GM06990 (cell line): ENCODE measurements at regions not wholly inside any gene's neighbourhood (a gene's known extent, or its start where the extent isn't known, plus 50 kb on each side); places are given as distances from the start of the nearest gene placed in this dataset.

ENCODE experiments used
- DNase-seq: peaks from one replicate; pipeline ENCODE4 v3.0.0-alpha.2; 2011; ENCODE audit not compliant: insufficient read length; ENCODE audit errors: extremely low read depth
- H3K27me3 ChIP-seq: replicated peaks from 2 replicates; pipeline ENCODE4 v1.6.0; 2011; ENCODE audit warnings: low read length; ENCODE audit not compliant: control insufficient read depth, insufficient read depth
- H3K36me3 ChIP-seq: 2 replicates; pipeline ENCODE4 v1.5.1; 2011; ENCODE audit warnings: low read length; ENCODE audit not compliant: control insufficient read depth, insufficient read depth
- H3K4me3 ChIP-seq: replicated peaks from 2 replicates; pipeline ENCODE4 v1.5.1; 2011; ENCODE audit warnings: low read depth, mild to moderate bottlenecking, control low read depth, low read length
- TF ChIP-seq, protein P1 (sequence below): IDR thresholded peaks from 2 replicates; pipeline ENCODE4 v1.5.1; 2011; ENCODE audit warnings: low read length, control low read depth, mild to moderate bottlenecking, inconsistent platforms; ENCODE audit not compliant: insufficient read depth, poor library complexity, severe bottlenecking

DNA sequence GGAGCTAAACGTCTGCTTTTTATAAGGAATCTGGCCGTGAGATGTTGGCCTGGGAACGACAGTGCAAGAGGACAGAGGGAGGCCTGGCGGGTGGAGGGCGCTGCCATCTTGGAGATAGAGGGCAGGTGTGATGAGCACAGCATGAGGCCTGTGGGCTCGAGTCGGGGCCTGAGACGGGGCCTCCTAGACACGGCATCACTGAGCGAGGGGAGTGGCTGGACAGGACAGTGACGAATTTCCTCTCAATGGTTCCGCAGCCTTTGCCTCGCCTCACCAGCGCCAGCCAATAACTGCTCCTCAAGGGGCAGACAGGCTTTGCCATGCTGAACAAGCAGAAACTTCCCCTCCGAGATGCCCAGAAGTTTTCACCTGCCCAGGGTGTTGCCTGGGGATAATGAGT is 376.7 kb downstream of the THBS2 start:
- Histone ChIP-seq H3K27me3 (no peaks in the 10 kb centered on the region), H3K36me3 (no peaks in the 10 kb centered on the region), H3K4me3 (no peak overlapping the region)
- TF ChIP-seq, protein P1, sequence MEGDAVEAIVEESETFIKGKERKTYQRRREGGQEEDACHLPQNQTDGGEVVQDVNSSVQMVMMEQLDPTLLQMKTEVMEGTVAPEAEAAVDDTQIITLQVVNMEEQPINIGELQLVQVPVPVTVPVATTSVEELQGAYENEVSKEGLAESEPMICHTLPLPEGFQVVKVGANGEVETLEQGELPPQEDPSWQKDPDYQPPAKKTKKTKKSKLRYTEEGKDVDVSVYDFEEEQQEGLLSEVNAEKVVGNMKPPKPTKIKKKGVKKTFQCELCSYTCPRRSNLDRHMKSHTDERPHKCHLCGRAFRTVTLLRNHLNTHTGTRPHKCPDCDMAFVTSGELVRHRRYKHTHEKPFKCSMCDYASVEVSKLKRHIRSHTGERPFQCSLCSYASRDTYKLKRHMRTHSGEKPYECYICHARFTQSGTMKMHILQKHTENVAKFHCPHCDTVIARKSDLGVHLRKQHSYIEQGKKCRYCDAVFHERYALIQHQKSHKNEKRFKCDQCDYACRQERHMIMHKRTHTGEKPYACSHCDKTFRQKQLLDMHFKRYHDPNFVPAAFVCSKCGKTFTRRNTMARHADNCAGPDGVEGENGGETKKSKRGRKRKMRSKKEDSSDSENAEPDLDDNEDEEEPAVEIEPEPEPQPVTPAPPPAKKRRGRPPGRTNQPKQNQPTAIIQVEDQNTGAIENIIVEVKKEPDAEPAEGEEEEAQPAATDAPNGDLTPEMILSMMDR: no peak
- no peak for DNase-seq

DNA sequence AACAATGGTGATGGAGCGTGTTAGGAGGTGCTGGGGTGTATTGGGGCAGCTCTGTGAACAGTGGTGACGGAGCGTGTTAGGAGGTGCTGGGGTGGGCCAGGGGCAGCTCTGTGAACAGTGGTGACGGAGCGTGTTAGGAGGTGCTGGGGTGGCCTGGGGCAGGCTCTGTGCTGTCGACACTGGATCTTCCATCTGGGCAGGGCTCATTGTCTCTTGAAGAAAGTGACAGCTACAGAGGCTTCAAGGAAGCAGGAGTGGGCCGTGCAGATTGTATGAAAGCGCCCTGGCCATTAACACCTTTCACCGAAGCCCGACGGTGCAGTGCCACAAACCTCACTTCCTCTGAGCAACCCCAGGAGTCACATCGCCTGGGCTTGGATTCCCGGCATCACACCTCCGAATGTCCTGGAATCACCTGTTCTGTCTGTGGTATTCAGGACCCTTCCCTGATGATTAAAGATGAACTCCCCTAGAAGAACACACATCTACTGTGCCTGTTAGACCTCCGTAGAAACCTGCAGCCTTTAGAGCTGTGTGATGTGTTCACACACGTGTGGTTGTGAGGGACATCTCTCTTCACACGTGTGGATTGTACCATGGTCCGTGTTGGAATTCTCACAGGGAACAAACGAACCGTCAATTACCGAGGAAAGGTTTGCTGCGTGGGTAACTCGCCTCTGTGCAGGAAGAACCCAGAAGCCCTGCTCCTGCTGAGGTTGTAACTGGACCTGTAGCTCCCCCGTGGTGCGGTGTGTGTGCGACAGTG is 377.7 kb downstream of the THBS2 start:
- no peaks in the 10 kb centered on the region for H3K27me3 ChIP-seq

DNA sequence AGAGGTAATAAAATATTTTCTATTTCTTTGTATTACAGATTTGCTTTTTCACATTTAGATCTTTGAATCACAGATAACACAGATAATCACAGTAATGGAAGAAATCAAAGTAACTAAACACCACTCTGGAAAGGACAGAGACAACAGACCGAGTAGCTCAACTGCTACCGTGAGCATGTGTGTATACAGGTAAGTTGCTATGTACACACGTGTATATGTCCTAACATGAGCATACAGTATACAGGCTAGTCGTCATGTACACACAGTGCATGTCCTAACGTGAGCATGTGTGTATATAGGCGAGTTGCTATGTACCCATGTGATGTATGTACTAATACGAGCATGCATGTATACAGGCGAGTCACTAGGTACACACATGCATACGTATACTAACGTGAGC is 379.0 kb downstream of the THBS2 start:
- no peaks in the 10 kb centered on the region for H3K36me3 ChIP-seq
- H3K4me3 ChIP-seq: no peak overlapping the region
- TF ChIP-seq, protein P1: no peak
- DNase-seq: no peak
- H3K27me3 ChIP-seq: no peaks in the 10 kb centered on the region

More for the DNA sequence above, 377.7 kb downstream of the THBS2 start:
- Histone ChIP-seq H3K36me3 (no peaks in the 10 kb centered on the region), H3K4me3 (no peak overlapping the region)
- TF ChIP-seq, protein P1: no peak
- no peak for DNase-seq

DNA sequence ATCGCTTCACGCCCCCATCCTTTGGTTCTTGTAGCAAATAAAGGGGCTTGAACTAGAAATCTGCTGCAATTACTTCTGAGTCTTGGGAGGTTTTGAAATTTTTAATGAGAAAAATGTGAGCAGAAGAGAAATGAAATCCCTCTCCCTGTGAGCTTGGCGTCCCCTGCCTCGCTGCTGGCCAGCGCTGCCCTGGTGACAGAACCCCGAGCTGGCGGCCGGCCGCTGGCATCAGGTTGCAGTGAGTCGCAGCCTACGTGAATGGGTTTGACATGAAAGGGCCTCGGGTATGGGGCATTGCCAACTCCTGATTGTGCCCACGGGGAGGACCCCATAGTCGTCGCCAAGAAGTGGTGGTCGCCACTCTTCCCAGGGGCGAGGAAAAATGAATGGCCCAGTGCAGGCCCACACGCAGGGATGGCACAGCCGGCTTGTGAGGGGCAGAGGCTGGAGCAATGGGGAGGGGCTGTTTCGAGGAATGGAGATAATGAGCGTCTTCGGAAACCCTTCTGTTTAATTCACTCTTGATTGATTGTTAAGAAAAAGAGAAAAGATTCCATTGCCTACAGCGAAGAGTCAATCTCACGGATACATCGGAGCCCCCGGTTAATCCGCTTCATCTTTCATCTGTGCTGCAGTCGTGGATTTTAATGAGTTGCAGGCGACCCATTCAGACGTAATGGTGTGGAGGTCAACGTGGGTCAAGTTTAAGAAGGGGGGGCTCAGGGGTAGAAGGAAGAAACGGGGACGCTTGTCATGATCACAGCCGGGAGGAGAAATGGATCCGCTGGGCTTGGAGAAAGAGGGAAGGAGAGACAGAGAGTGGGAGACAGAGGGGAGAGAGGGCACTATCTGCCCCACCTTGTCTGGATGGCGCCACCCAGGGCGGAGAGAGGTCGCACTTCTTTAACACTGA is 380.1 kb downstream of the THBS2 start:
- no peak for DNase-seq
- H3K27me3 ChIP-seq: no peaks in the 10 kb centered on the region

DNA sequence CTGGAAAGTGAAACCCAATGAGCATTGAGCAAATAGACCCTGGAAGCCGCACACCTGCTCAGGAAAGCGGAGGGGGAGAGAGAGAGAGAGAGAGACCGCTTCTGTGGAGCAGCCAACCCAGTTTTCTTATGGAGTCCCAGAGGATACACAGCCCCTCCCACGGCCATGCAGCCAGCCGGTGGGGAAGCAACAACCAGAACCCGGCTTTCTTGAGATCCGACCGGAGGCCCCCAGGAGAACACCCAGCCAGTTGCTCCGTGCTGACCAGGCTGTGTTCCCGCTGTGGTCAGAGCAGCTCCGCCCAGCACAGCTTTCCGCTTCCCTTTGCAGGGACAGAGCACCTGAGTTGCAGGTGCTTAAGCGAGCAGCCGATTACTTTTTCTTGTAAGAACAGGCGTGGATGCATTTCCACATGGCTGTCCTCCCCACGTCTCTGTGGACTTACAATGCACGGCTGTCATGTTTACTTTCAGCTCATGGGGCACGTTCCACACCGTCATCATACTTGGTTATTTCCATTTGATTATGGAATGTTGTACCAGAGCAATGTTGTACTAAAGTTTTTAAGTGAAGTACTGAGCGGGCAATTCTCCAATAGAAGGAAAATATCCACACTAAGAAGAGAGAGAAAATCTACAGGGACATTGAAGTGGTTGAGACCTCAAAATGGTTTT is 381.9 kb downstream of the THBS2 start:
- TF ChIP-seq, protein P1: no peak
- Histone ChIP-seq H3K36me3 (no peaks in the 10 kb centered on the region), H3K4me3 (no peak overlapping the region), H3K27me3 (no peaks in the 10 kb centered on the region)
- no peak for DNase-seq

More for the DNA sequence above, 380.1 kb downstream of the THBS2 start:
- TF ChIP-seq, protein P1: no peak
- no peak overlapping the region for H3K4me3 ChIP-seq
- H3K36me3 ChIP-seq: no peaks in the 10 kb centered on the region
